GM21390 (cell line): ENCODE measurements at regions not wholly inside any gene's neighbourhood (a gene's known extent, or its start where the extent isn't known, plus 50 kb on each side); places are given as distances from the start of the nearest gene placed in this dataset.

Source experiments
- ATAC-seq: cut with Tn5 transposase; IDR thresholded peaks from one replicate; pipeline ENCODE4 v1.9.1; 2021; ENCODE audit not compliant: unreplicated experiment

DNA sequence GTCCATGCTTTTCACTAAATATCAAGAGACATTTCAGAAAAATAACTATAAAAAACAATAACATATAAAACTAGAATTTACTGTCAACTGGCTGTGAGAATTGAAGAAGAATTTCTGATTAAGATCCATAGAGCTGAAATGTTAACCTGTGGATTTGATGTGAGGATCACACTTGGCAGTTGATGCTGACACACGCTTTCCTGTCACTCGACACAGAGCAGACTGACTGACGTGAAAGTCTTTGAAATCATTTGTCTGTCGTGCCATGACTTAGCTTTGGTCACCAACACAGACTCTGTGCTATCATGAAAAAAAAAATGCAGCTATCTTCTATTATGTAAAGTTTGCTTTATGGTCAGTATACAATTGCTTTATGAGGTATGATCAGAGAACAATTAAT, 706.0 kb upstream of the ZP4 start:
- ATAC-seq: no peak

DNA sequence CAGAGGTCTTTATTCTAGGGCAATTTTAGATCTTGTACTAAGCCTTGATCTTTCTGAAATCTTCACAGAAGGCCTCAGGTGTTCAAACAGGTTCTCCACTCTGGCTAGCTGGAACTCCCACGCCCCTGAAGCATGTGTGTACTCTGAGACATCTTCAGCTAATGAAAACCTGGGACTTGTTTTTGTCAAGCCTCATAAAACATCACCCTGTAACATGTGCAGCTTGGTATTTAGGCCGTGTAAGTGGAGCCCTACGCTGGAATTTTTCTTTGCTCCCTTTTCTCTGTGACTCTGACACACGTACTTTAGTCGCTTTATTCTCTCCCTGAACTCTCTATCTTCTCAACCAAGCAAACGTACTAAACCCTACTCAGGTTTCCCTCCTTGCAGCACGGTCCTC, 701.9 kb upstream of the ZP4 start:
- no peak for ATAC-seq

DNA sequence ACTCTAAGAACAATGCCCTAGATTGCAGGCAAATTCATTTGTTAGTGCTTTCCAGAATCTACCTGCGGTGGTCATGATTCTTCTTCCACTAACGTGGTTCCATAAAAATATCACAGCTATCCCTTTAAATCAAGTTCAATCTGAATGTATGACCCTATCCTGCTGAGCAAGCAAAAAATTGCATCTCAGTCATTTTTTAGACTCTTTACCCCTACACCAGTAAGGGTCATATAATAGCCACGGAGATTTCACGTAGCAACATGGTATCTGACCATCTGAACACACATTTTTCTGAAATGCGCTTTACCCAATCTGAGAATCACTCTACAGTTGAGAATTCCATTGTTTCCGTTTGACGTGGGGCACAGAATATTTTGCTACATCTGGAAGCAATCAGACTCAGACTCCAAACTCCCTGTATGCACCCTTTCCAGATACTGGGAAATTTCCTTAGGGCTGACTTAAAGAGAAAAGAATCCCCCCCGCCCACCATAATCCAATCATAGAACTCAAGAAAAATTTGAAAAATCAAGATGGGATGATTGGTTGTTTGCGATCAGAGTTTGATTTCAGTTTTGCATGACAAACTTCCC, 699.2 kb upstream of the ZP4 start:
- ATAC-seq: no peak

DNA sequence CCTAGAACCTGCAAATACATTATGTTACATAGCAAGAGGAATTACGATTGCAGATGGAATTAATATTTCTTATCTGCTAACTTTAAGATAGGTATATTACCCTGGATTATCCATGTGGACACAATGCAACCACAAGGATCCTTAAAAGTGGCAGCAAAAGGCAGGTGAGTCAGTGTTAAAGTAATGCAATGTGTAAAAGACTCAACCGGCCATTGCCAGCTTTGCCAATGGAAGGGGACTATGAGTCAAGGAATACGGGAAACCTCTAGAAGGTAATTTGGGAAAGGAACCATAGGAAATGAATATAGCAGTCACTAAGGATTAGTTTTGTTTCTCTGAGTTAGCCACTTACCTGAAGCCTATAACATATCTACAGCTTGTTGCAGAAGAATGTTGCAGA, 692.1 kb upstream of the ZP4 start:
- ATAC-seq: no peak

DNA sequence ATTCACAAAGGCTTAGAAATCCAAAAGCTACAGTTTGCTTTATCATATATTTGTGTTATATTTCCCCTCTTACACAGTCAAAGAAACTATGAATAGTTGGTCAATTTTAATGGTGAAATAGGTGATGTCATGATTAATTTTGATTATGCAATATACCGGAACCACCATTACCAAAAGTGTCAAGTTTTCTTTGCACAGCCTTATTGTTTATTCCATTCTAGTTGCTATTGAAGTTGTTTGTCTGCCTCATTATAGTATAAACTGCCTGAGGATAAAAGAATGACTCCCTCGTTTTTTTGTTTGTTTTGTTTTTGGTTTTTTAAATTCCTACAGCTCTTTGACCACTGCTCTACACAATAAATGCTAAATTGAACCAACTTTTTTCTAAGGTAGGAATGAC, 690.6 kb upstream of the ZP4 start:
- ATAC-seq: no peak

DNA sequence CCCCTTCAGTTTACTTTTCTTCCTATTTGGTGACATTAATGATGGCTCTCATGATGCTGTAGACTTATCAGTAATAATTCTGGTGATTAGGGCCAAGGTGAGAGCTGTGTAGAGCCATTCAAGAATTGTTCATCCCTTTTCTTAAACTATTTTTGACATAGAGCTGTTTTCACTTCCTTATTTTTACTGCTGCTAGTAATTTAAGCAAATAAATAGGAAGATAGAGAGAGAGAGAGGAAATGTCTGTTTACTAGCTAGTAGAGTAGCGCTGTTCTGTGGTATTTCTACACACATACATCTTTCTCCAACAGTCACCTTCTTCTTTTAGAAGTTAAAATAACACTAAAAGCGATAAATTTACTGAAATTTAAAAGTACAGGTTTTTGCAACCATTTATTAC, 678.0 kb upstream of the ZP4 start:
- no peak for ATAC-seq

DNA sequence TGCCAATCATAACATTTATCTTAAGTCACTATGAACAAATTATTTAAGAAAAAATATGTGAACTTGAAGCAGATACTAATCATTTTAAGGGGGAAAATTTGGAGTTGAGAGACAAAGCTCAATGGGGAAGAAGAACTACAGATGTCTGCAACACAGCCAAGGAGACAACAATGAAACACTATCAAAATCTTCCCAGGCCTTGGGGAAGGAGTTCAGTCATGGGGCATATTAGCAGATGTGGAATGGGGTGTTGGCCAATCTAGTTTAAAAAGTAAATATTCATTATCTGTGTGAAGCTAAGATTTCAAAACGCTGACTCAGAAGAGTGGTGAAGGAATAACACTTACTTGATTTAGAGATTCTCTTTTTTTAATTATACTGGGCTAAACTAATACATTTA, 671.6 kb upstream of the ZP4 start:
- no peak for ATAC-seq

DNA sequence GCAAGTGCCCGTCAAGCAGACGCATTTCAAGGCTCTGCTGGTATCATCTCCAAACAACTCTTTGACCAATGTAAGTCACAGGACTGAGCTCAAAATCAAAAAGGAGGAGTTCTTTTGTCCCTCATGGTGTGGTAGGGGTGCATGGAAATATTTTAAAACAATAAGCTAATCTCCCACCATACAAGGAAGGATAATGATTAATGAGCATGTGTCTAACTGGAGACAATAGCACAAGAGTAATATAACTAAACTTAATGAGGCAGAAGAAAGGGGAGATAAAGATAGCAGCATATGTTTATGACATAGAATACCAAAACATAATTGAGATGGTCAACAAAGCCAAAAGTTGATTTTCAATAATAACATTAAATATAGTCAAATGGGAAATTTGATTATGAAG, 668.0 kb upstream of the ZP4 start:
- ATAC-seq: no peak

DNA sequence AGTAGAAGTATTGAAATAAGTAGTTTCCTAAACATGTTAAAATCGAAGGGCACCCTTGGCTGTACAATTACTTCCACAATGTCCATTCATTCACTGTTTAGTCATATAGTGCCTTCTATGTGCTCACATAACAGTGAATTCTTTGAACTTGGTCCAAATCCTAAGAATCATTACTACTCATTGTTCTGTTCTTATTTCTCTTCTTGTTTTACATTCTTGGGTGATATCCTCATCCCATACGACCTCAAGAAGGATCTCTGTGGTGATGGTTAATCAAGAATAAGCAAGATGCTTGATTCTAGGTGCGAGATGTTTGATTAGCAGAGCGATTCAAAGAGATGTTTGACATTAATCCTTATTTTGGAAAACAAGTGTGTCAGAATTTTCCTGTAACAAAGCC, 667.4 kb upstream of the ZP4 start:
- ATAC-seq: no peak

DNA sequence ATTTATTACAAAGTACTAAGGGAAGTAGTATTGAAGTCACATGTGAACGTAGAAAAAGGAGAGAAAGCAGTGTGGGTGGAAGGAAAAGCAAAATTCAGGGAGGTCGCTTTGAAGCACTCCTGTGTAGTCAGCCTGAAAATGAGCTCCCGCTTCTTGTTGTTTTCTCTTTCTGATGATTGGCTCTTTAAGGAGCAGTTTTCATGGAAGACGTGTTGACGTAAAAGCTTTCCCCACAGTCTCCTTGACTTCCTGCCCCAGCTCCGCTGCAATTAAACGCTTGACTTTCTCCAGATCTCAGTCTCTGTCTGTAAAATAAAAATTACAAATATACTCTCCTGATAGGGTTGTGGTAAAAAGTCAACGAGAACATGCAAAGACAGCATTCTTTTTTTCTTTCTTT, 661.5 kb upstream of the ZP4 start:
- no peak for ATAC-seq

DNA sequence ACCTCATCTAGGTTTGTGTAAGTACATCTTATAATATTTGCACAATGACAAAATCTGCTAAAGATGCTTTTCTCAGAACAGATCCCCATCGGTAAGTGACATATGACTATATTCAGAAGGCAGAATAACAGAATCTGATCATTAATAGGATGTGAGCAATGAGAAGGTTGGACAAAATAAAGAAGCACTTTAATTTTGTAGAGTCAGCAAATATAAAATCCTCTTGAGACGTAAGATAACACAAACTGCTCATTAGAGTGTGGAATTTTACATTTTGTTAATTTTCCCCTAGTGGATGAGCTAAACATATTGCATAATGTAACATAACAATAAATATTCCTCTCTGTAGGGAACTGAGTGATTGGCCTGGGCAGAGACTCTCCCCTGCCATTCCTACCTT, 658.4 kb upstream of the ZP4 start:
- ATAC-seq: no peak

DNA sequence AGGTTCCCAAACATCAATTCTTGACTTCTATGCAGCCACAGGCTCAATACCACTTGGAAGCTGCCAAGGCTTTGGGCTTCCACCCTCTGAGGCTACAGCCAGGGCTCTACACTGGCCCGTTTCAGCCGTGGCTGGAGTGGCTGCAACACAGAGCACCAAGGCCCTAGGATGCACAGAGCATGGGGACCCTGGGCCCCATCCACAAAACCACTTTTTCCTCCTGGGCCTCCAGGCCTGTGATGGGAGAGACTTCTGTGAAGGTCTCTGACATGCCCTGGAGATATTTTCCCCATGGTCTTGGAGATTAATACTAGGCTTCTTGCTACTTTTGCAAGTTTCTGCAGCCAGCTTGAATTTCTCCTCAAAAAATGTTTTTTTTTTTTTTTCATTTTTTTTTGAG, 655.4 kb upstream of the ZP4 start:
- ATAC-seq: no peak

DNA sequence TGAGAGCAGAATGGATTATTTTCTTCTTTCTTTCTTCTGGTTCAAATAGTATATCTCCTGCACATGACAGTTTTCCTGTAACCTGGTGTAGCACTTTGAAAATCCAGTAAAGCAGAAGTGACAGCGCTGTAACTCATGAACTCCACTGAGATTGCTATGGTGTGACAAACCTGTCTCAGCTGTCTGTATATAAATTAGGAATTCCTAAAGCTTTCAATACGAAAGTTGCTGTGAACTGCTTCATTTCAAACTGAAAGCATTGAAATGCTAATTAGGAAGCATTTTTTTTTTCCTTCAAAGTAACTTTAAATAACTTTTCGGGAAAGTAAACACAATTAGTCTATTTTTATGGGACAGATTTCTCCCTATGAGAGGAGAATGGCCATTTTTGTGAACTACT, 646.9 kb upstream of the ZP4 start:
- ATAC-seq: no peak

DNA sequence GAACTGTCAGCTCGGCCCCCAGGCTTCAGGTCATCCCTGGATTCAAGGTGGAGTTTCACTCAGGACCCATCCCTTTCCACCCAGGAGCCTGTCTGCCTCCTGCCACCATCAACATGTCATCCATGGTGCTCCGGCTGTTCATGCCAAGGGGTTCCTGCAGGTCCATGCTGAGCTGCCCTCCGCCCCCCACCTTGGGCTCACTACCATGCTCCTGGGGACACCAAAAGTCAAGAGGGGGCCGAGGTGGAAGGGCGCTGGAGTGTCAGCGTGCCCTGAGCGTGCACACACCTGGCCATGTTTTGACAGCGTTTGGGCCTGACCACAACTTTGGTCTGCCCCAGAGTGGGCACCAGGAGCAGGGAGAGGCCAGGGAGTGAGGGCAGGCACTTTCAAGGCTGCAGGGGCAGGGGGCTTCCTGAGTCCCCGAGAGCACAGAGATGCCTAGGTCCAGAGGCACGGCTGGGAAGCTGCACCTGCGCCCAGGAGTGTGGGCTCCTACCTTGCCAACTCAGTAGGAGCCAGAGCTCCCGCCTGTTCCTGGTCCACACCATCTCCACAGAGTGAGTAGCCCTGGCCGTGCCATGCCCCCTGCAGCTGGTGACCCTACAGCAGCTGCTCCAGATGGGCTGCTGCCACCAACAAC, 639.6 kb upstream of the ZP4 start:
- no peak for ATAC-seq

DNA sequence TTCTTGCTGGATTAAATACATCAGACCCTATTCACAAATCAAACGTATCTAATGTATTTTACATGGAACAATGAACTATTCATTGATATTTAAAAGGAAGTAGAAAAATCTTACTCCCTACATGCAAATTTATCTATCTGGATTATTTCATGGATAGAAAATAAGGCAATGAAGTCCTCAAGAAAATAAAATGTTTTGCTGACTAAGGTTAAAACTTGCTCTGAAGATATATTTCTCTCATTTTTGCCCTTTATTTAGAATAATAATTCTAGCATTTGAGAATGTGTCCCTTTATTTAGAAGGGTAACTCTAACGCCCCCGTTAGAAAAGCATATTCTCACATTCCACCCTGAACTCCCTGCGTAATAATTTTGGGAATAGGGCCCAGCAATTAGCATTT, 627.0 kb upstream of the ZP4 start:
- ATAC-seq: no peak

DNA sequence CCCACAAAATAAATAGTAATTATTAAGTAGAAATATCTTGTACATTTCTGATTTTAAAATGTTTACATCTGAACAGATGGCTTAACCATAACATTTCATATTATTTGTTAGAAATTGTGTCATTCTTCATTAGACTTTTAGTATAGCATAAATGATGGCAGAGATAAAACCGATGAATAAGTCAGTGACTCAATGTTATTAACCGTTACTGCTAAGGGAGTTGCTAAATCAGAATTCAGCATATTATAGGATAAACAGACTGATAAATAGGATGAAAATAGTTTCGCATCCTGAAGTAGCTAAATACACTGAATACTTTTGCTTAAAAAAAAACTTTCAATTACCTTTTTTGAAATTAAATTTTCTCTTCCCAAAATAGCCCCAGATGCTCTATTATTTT, 610.6 kb upstream of the ZP4 start:
- no peak for ATAC-seq

DNA sequence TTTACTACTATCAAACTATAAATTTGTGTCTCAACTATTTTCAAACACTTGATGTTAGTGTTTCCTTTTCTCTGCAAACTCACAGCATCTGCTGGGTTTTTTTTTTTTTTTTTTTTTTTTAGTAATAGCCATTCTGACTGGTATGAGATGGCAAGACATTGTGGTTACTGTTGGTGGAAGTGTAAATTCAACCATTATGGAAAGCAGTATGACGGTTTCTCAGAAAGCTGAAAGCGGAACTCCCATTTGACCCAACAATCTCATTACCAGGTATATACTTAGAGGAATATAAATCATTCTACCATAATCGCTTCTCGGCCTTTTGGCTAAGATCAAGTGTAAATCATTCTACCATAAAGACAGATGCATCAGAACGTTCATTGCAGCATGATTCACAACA, 608.3 kb upstream of the ZP4 start:
- ATAC-seq: no peak

DNA sequence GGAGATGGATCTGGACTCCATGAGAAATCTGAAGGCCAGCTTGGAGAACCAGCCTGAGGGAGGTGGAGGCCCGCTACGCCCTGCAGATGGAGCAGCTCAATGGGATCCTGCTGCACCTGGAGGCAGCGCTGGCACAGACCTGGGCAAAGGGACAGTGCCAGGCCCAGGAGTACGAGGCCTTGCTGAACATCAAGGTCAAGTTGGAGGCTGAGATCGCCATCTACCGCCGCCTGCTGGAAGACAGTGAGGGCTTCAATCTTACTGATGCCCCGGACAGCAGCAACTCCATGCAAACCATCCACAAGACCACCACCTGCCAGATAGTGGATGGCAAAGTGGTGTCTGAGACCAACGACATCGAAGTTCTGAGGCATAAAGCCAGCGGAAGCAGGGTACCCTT, 601.5 kb upstream of the ZP4 start:
- ATAC-seq: no peak

DNA sequence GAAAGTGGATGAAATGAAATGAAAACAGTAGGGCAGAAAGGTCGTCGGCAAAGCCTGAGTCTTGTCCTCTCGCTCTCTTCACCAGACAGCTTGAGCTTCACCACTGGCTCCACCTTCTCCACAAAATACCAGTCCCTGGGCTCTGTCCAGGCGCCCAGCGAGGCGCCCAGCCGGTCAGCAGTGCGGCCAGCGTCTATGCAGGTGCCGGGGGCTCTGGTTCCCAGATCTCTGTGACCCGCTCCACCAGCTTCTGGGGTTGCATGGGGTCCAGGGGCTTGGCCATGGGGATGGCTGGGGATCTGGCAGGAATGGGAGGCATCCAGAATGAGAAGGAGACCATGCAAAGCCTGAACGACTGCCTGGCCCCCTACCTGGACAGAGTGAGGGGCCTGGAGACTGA, 600.5 kb upstream of the ZP4 start:
- no peak for ATAC-seq

DNA sequence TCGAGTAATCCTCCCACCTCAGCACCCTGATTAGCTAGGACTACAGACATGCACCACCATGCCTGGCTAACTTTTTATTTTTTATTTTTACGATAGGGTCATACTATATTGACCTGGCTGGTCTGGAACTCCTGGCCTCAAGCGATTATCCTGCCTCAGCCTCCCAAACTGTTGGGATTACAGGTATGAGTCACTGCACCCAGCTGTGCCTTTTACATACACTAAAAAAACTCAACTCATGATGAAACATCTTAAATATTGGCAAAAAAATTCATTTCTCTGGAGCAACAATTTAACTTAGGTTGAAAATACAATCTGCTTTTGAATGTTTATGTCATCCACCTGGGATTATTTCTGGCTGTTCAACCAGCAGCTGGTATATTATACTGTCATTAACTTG, 598.3 kb upstream of the ZP4 start:
- ATAC-seq: no peak

DNA sequence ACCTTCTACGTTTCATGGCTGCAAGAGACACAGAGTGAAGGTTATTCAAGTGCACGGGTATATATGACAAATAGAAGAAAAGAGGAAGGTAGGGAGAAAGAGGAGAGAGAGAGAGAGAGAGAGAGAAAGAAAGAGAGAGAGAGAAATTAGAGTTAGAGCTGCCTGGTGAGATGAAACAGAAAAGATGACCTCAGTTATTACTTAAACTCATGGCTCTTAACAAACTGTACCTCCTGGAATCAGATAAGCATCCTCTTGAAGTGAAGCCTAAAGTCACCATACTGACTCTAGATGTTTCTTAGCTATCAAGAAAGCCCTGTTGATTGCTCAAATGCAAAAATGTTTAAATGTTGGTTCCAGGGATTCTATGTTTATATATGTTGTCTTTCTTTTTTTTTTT, 597.7 kb upstream of the ZP4 start:
- no peak for ATAC-seq

DNA sequence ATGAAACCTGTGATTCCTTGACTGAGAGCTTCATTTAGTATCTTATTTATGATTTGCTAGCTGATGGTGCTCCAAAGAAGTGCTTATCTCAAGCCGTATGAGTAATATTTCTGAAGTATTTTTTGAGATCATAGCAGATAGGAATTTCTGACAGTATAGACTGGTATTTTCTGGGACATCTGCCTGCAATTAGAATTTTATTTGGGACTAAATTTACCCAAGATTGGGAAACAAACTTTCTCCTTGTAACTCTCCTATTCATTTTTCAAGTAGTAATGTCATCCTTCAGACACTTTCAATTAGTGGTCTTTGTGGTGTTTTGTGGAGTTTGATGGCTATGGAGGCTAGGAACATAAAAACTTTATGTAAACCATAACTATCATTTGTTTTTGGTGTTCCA, 597.2 kb upstream of the ZP4 start:
- no peak for ATAC-seq

DNA sequence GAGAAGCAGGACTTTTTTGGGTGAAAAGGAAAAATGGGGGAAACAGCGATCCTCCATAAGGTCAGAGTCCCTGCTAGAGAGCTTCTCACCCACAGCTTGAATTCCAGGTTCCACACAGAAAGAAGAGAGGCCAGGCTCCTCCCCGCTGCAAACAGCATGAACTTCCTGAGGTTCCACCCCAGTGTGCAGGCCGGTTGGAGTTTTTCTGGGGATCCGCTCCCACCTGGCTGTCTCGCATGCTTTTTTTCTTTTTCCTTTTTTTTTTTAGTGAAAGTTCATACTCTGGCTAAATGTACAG, 595.1 kb upstream of the ZP4 start:
- ATAC-seq: no peak
